CD4-positive, alpha-beta T cell (primary cell): ENCODE measurements at regions not wholly inside any gene's neighbourhood (a gene's known extent, or its start where the extent isn't known, plus 50 kb on each side); places are given as distances from the start of the nearest gene placed in this dataset.

ENCODE experiments used
- ATAC-seq: fragments of 200-7000 bp; cut with Tn5 transposase; one replicate; pipeline ENCODE4 v1.10.0; 2022; ENCODE audit warnings: mild to moderate bottlenecking; ENCODE audit not compliant: poor library complexity
- CTCF ChIA-PET: fragments of 350-600 bp; sonication (Branson Sonifier 250); formaldehyde crosslinking; loops from one replicate; lab custom pipeline; 2021; ENCODE audit warnings: antibody characterized with exemption, inconsistent platforms; lab: Charles Lee
- POLR2A ChIA-PET: fragments of 350-600 bp; sonication (Branson Sonifier 250); formaldehyde crosslinking; loops from one replicate; lab custom pipeline; 2021; ENCODE audit warnings: antibody characterized with exemption, inconsistent platforms; lab: Charles Lee
- DNase-seq, 14 experiments: peaks; one replicate each; pipeline ENCODE4 v3.0.0-alpha.2; 2013 to 2020; ENCODE audit warnings: mixed read lengths in 2 of 14
- H3K27ac ChIP-seq, 2 donors: one replicate each; pipeline versions ENCODE4 v1.5.1 to v1.7.0; 2013; ENCODE audit warnings: low read length in 2 of 2, low read depth in 1 of 2, mild to moderate bottlenecking in 1 of 2
- H3K27me3 ChIP-seq, 2 experiments: 1 replicate in 1 of 2; 2 replicates in 1 of 2; pipeline versions ENCODE4 v1.6.1 to v1.7.0; 2013; ENCODE audit warnings: low read length in 2 of 2, control low read depth in 1 of 2, mild to moderate bottlenecking in 1 of 2, moderate library complexity in 1 of 2; ENCODE audit not compliant: insufficient read depth in 2 of 2, control insufficient read depth in 1 of 2
- H3K36me3 ChIP-seq: one replicate; pipeline ENCODE4 v1.6.1; 2013; ENCODE audit warnings: low read length, control low read depth; ENCODE audit not compliant: insufficient read depth
- H3K4me1 ChIP-seq: one replicate; pipeline ENCODE4 v1.6.1; 2013; ENCODE audit warnings: low read length, control low read depth; ENCODE audit not compliant: insufficient read depth
- H3K4me3 ChIP-seq: one replicate; pipeline ENCODE4 v1.5.1; 2013; ENCODE audit warnings: mild to moderate bottlenecking, low read length, moderate library complexity
- H3K9me3 ChIP-seq, 2 experiments: 1 replicate in 1 of 2; 2 replicates in 1 of 2; pipeline versions ENCODE4 v1.6.1 to v1.7.0; 2013; ENCODE audit warnings: low read length in 2 of 2, mild to moderate bottlenecking in 2 of 2, control low read depth in 1 of 2, moderate library complexity in 1 of 2; ENCODE audit not compliant: control insufficient read depth in 1 of 2, insufficient read depth in 1 of 2
- H3K27ac Mint-ChIP-seq: one replicate; pipeline ENCODE4 v1.8.0; 2020; ENCODE audit warnings: mixed read lengths
- H3K27me3 Mint-ChIP-seq: one replicate; pipeline ENCODE4 v1.8.0; 2021; ENCODE audit warnings: mixed read lengths
- H3K36me3 Mint-ChIP-seq: one replicate; pipeline ENCODE4 v1.8.0; 2021; ENCODE audit warnings: low read depth, mixed read lengths
- H3K4me1 Mint-ChIP-seq: one replicate; pipeline ENCODE4 v1.8.0; 2021; ENCODE audit warnings: low read depth, mixed read lengths
- H3K4me3 Mint-ChIP-seq: one replicate; pipeline ENCODE4 v1.8.0; 2020; ENCODE audit warnings: mild to moderate bottlenecking, mixed read lengths
- H3K9me3 Mint-ChIP-seq: one replicate; pipeline ENCODE4 v1.8.0; 2020; ENCODE audit warnings: mixed read lengths
- intact Hi-C, 2 experiments: fragments of 100-400 bp; cut with DNase I in 1 of 2; cut with micrococcal nuclease in 1 of 2; formaldehyde crosslinking; loops; one replicate each; pipeline versions ENCODE4 v1.15.1 to v1.9.0; 2023 to 2025; cut with DNase I, micrococcal nuclease
- TF ChIP-seq, protein P1 (sequence below): fragments of 200-600 bp; IDR thresholded peaks from one replicate; pipeline ENCODE4 v1.8.0; 2022; ENCODE audit warnings: antibody characterized with exemption, mild to moderate bottlenecking

DNA sequence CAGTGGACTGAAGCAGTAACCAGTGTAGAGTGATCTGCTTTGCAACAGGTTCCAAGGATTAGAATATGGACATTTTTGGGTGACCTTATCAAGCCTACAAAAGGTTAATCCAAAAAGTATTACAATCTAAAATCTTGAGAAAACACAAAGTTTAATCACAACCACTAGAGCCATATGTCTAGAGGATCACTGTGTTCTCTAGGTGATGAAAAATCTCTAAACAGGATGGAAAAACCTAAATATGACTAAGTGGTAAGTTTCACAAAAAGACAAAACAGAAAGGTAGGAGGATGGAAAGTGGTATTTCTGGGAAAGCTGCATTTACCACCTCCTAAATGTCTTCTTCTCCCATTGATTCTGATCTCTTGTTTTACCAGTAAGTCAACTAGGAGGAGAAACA lies 411.1 kb upstream of the CXADR start:
- Mint-ChIP-seq H3K36me3 (no peaks in the 10 kb centered on the region), H3K4me3 (no peak overlapping the region), H3K4me1 (no peaks in the 10 kb centered on the region), H3K27me3 (no peaks in the 10 kb centered on the region), H3K27ac (no peak overlapping the region), H3K9me3 (peaks cover 15% of the 10 kb centered on the region)
- DNase-seq (no peak), ATAC-seq (no peak)
- H3K4me3 ChIP-seq = no peak overlapping the region
- H3K4me1 ChIP-seq = no peaks in the 10 kb centered on the region
- no peak overlapping the region for H3K27ac ChIP-seq
- ChIA-PET CTCF (no interaction called here), POLR2A (no interaction called here)
- TF ChIP-seq, protein P1, sequence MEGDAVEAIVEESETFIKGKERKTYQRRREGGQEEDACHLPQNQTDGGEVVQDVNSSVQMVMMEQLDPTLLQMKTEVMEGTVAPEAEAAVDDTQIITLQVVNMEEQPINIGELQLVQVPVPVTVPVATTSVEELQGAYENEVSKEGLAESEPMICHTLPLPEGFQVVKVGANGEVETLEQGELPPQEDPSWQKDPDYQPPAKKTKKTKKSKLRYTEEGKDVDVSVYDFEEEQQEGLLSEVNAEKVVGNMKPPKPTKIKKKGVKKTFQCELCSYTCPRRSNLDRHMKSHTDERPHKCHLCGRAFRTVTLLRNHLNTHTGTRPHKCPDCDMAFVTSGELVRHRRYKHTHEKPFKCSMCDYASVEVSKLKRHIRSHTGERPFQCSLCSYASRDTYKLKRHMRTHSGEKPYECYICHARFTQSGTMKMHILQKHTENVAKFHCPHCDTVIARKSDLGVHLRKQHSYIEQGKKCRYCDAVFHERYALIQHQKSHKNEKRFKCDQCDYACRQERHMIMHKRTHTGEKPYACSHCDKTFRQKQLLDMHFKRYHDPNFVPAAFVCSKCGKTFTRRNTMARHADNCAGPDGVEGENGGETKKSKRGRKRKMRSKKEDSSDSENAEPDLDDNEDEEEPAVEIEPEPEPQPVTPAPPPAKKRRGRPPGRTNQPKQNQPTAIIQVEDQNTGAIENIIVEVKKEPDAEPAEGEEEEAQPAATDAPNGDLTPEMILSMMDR = no peak
- no peaks in the 10 kb centered on the region for H3K27me3 ChIP-seq
- H3K9me3 ChIP-seq = peaks cover 0 to 16% of the 10 kb centered on the region in 2 experiments
- intact Hi-C loops = no loop called here
- no peaks in the 10 kb centered on the region for H3K36me3 ChIP-seq

DNA sequence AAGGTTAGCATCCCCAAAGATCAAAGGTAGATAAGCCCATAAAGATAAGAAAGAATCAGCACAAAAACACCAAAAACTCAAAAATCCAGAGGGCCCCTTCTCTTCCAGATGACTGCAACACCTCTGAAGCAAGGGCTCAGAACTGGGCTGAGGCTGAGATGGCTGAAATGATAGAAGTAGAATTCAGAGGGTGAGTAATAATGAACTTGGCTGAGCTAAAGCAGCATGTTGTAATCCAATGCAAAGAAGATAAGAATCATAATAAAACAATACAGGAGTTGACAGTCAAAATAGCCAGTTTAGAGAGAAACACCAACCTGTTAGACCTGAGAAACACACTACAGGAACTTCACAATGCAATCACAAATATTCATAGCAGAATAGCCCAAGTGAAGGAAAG lies 406.9 kb upstream of the CXADR start:
- Mint-ChIP-seq H3K27me3 (no peaks in the 10 kb centered on the region), H3K4me3 (no peak overlapping the region)
- DNase-seq = no peak

DNA sequence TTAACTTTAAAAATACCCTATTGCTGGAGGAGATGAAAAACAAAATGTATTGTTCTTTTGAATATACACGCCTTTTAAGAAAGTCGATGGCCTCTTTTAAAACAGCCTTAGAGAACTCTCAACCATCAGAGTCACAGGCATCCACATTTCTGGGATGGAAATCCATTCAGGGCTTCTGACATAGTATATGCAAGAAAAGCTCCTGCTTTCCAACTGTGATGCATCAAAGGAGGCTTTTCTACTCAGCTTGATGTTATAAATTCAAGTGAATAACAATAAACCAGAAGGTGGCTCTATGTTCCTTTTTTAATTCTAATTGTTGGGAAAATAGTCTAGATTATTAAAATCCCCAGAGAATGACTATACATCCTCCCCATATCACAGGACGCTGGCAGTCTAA lies 398.8 kb upstream of the CXADR start:
- Mint-ChIP-seq H3K27ac (no peak overlapping the region), H3K27me3 (no peaks in the 10 kb centered on the region), H3K4me3 (no peak overlapping the region), H3K9me3 (peaks cover 5% of the 10 kb centered on the region), H3K36me3 (no peaks in the 10 kb centered on the region), H3K4me1 (no peaks in the 10 kb centered on the region)
- CTCF ChIA-PET = no interaction called here
- Histone ChIP-seq H3K4me1 (no peaks in the 10 kb centered on the region), H3K27me3 (no peaks in the 10 kb centered on the region), H3K36me3 (no peaks in the 10 kb centered on the region), H3K4me3 (no peak overlapping the region), H3K9me3 (peaks cover 0 to 7% of the 10 kb centered on the region in 2 experiments), H3K27ac (no peak overlapping the region)
- POLR2A ChIA-PET = no interaction called here
- ATAC-seq = no peak
- DNase-seq = no peak
- TF ChIP-seq, protein P1 = no peak
- intact Hi-C loops = no loop called here

More for the DNA sequence above, 406.9 kb upstream of the CXADR start:
- intact Hi-C loops = no loop called here
- no peaks in the 10 kb centered on the region for H3K27me3 ChIP-seq
- peaks cover 9% of the 10 kb centered on the region for H3K9me3 Mint-ChIP-seq
- TF ChIP-seq, protein P1 = no peak
- no peaks in the 10 kb centered on the region for H3K4me1 ChIP-seq
- H3K36me3 Mint-ChIP-seq = no peaks in the 10 kb centered on the region
- no peak overlapping the region for H3K27ac ChIP-seq
- H3K4me1 Mint-ChIP-seq = no peaks in the 10 kb centered on the region
- no peak for ATAC-seq
- ChIA-PET POLR2A (no interaction called here), CTCF (no interaction called here)
- H3K9me3 ChIP-seq = peaks cover 0 to 19% of the 10 kb centered on the region in 2 experiments
- H3K36me3 ChIP-seq = no peaks in the 10 kb centered on the region
- H3K27ac Mint-ChIP-seq = no peak overlapping the region
- no peak overlapping the region for H3K4me3 ChIP-seq
